ENCODE measurements at regions not wholly inside any gene's neighbourhood (a gene's known extent, or its start where the extent isn't known, plus 50 kb on each side); places are given as distances from the start of the nearest gene placed in this dataset.

DNA sequence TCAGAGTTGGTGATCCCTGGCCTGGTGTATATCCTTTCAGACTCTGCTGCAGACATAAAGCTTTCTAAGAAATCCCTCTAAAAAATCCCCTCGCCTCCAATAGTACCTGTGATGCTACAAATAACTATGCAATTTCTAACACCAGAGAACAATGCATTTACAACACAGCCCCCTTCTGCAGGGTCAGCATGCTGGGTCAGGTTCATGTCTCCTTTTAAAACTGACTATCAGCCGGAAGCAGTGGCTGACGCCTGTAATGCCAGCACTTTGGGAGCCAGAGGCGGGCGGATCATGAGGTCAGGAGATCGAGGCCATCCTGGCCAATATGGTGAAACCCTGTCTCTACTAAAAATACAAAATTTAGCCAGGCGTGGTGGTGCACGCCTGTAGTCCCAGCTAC is 77.0 kb upstream of the SPATA12 start:
- TF ChIP-seq, protein P1, sequence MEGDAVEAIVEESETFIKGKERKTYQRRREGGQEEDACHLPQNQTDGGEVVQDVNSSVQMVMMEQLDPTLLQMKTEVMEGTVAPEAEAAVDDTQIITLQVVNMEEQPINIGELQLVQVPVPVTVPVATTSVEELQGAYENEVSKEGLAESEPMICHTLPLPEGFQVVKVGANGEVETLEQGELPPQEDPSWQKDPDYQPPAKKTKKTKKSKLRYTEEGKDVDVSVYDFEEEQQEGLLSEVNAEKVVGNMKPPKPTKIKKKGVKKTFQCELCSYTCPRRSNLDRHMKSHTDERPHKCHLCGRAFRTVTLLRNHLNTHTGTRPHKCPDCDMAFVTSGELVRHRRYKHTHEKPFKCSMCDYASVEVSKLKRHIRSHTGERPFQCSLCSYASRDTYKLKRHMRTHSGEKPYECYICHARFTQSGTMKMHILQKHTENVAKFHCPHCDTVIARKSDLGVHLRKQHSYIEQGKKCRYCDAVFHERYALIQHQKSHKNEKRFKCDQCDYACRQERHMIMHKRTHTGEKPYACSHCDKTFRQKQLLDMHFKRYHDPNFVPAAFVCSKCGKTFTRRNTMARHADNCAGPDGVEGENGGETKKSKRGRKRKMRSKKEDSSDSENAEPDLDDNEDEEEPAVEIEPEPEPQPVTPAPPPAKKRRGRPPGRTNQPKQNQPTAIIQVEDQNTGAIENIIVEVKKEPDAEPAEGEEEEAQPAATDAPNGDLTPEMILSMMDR (IDR thresholded peaks at IDR 0.05) = no peak
- no peak for TF ChIP-seq EP300 (IDR thresholded peaks at IDR 0.05)

Data from stomach (tissue), 4 donors.